ENCODE measurements at regions not wholly inside any gene's neighbourhood (a gene's known extent, or its start where the extent isn't known, plus 50 kb on each side); places are given as distances from the start of the nearest gene placed in this dataset.

DNA sequence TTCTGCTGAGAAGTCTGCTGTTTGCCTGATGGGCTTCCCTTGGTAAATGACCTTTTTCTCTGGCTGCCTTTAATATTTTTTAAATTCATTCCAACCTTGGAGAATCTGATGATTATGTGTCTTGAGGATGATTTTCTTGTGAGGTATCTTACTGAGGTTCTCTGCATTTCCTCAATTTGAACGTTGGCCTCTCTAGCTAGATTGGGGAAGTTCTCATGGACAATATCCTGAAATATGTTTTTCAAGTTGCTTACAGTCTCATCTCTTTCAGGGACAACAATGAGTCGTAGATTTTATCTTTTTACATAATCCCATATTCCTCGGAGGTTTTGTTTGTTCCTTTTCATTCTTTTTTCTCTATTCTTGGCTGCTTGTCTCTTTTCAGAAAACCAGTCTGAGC, 208.4 kb downstream of the KIF20B start:
- TF ChIP-seq CTCF (IDR thresholded peaks at IDR 0.05) (no peak), POLR2A (IDR thresholded peaks at IDR 0.05) (no peak)

Data from heart left ventricle (tissue), 13 donors.